Small intestine (tissue), 7 donors: ENCODE measurements at regions not wholly inside any gene's neighbourhood (a gene's known extent, or its start where the extent isn't known, plus 50 kb on each side); places are given as distances from the start of the nearest gene placed in this dataset.

Source experiments
- DNase-seq, 2 donors: peaks; one replicate each; pipeline versions ENCODE4 v3.0.0 to v3.0.0-alpha.2; 2013
- FAIRE-seq: peaks from 2 replicates; lab custom pipeline; 2012; peaks lifted over from hg19 to GRCh38; lab: Jason Lieb, UNC
- H3K27ac ChIP-seq, 3 donors: one replicate each; pipeline ENCODE4 v1.5.1; 2013; ENCODE audit warnings: low read length in 2 of 3, mild to moderate bottlenecking in 2 of 3, control low read depth in 1 of 3, inconsistent platforms in 1 of 3, low read depth in 1 of 3, moderate library complexity in 1 of 3
- H3K27me3 ChIP-seq, 3 donors: one replicate each; pipeline ENCODE4 v1.6.1; 2013; ENCODE audit warnings: low read length in 3 of 3, inconsistent platforms in 1 of 3; ENCODE audit not compliant: control insufficient read depth in 3 of 3, insufficient read depth in 3 of 3
- H3K36me3 ChIP-seq, 3 donors: one replicate each; pipeline ENCODE4 v1.6.1; 2013; ENCODE audit warnings: low read length in 3 of 3, inconsistent platforms in 1 of 3, low read depth in 1 of 3, mild to moderate bottlenecking in 1 of 3, moderate library complexity in 1 of 3; ENCODE audit not compliant: control insufficient read depth in 3 of 3, insufficient read depth in 2 of 3
- H3K4me1 ChIP-seq, 3 donors: one replicate each; pipeline ENCODE4 v1.6.1; 2013; ENCODE audit warnings: low read length in 2 of 3, inconsistent platforms in 1 of 3, low read depth in 1 of 3, mild to moderate bottlenecking in 1 of 3, moderate library complexity in 1 of 3; ENCODE audit not compliant: control insufficient read depth in 3 of 3, insufficient read depth in 2 of 3
- H3K4me3 ChIP-seq, 3 donors: one replicate each; pipeline ENCODE4 v1.5.1; 2013; ENCODE audit warnings: low read length in 3 of 3, control low read depth in 1 of 3, inconsistent platforms in 1 of 3, low read depth in 1 of 3, mild to moderate bottlenecking in 1 of 3, moderate library complexity in 1 of 3
- H3K9me3 ChIP-seq, 2 donors: one replicate each; pipeline ENCODE4 v1.6.1; 2013; ENCODE audit warnings: low read depth in 1 of 2, low read length in 1 of 2; ENCODE audit not compliant: control insufficient read depth in 2 of 2, insufficient read depth in 1 of 2
- WGBS, 3 donors: extraction: QIAGEN DNeasy Blood & Tissue Kit; methylation state at CpG; one replicate each; pipeline ENCODE4 v1.1.7; 2013; 5-methylcytosine and 5-hydroxymethylcytosine counted together
- donor health status: healthy with polysubstance abuse.
- donor health status: control.
- donor health status: control.
- donor health status: Bipolar disorder and iron deficiency.
- donor health status: healthy.

DNA sequence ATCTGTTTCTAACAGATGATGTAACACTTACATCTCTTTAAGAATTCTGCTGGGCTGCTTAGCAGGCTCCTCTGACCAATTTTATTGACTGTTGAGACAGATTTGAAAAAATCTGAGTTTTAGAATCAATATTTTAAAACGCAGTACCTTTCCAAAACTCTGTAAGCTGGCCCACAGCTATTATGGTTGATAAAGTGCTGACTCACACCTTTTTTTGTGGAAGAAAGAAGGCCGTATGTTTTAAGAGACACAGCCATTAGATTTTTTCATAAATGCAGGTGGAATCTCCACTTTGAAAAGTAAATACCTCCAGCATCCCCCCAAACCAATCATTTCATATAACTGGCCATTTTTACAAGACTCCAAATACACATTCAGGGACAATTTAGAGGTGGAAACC lies 82.2 kb downstream of the TBXT start:
- DNase-seq = no peak
- WGBS, 3 donors = 40 to 56% (median 41%) methylated on average over 2 of the region's 2 CpGs

DNA sequence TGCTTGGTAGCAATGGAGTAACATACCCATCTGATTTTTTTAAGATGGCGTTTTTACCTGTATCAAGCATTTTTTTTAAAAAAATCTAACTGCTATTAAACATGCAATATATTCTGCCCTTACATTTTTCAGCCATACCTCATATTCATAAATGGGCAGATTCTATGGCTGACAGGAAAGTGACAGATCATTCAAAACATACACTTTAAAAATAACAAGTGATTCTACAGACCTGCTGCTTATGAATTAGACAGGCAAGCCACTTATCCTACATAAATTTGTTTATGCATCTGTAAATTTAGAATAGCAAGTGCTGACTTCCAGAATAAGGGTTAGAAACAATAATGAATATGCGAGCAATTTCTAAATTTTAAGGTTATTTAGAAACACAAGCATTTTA lies 82.7 kb downstream of the TBXT start:
- WGBS, 3 donors = 69 to 77% (median 72%) methylated on average over 2 of the region's 2 CpGs
- Histone ChIP-seq H3K27ac (no peak overlapping the region), H3K4me1 (no peaks in the 10 kb centered on the region), H3K9me3 (no peaks in the 10 kb centered on the region), H3K4me3 (no peak overlapping the region), H3K36me3 (no peaks in the 10 kb centered on the region), H3K27me3 (peaks cover 0 to 3% (median 0%) of the 10 kb centered on the region in 3 donors)
- DNase-seq (no peak), FAIRE-seq (no peak)

More for the DNA sequence above, 82.2 kb downstream of the TBXT start:
- peaks cover 0 to 2% (median 0%) of the 10 kb centered on the region in 3 donors for H3K27me3 ChIP-seq
- H3K36me3 ChIP-seq = no peaks in the 10 kb centered on the region
- H3K4me1 ChIP-seq = no peaks in the 10 kb centered on the region
- FAIRE-seq = no peak
- no peak overlapping the region for H3K4me3 ChIP-seq
- no peaks in the 10 kb centered on the region for H3K9me3 ChIP-seq
- H3K27ac ChIP-seq = no peak overlapping the region

- H3K27ac ChIP-seq = no peak overlapping the region
- WGBS, 3 donors = 82 to 90% (median 83%) methylated on average over 6 of the region's 6 CpGs
- FAIRE-seq (no peak), DNase-seq (no peak)
- no peaks in the 10 kb centered on the region for H3K9me3 ChIP-seq
- no peaks in the 10 kb centered on the region for H3K4me1 ChIP-seq
- H3K4me3 ChIP-seq = no peak overlapping the region
- H3K36me3 ChIP-seq = no peaks in the 10 kb centered on the region
- peaks cover 0 to 2% (median 0%) of the 10 kb centered on the region in 3 donors for H3K27me3 ChIP-seq
Measured at GRCh38 chr6:166079841-166080240, 87.8 kb downstream of the TBXT start.

DNA sequence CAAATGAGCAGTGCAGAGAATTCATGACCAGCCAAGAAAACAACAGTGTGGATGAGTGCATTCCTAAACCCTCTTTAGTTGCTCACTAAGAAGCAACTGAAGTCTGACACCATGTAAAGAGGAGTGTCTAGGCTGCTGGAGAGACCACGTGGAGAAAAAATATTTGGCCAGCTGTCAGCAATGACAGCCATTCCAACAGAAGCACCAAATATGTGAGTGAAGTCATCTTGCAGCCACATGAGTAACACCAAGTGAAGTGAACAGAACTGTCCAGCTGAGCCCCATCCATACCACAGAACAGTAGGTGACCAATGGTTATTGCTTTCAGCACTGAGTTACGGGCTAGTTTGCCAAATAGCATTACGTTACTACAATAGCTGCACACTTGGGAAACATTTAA lies 89.4 kb downstream of the TBXT start:
- Histone ChIP-seq H3K9me3 (no peaks in the 10 kb centered on the region), H3K36me3 (no peaks in the 10 kb centered on the region), H3K4me3 (no peak overlapping the region), H3K27ac (no peak overlapping the region), H3K4me1 (no peaks in the 10 kb centered on the region), H3K27me3 (peaks cover 0 to 3% (median 2%) of the 10 kb centered on the region in 3 donors)
- 64 to 76% (median 69%) methylated on average over 3 of the region's 3 CpGs for WGBS, 3 donors
- DNase-seq (no peak), FAIRE-seq (no peak)

DNA sequence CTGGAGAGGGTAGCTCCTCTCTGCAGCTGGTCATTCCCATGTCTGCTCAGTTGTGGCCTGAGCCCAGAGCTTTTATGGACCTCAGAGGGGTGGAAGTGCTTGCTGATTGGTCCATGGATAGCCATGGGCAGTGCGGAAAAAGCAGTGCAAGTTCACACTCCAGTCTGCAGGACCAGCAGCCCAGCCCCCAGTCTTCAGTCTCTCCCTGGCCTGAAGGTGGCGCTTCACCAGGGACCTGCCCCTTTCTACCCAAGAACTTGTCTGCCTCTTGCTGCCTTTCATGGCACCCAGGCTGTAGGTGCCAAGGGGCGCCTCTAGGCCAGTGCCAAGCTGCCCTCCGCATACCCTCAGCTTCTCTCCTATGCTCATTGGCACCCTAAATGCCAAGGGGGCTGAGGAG lies 91.0 kb downstream of the TBXT start:
- Histone ChIP-seq H3K4me1 (no peaks in the 10 kb centered on the region), H3K9me3 (no peaks in the 10 kb centered on the region), H3K36me3 (no peaks in the 10 kb centered on the region), H3K4me3 (no peak overlapping the region), H3K27me3 (peaks cover 0 to 3% (median 2%) of the 10 kb centered on the region in 3 donors), H3K27ac (no peak overlapping the region)
- DNase-seq (no peak), FAIRE-seq (no peak)
- WGBS, 3 donors = 73 to 91% (median 80%) methylated on average over 4 of the region's 4 CpGs

DNA sequence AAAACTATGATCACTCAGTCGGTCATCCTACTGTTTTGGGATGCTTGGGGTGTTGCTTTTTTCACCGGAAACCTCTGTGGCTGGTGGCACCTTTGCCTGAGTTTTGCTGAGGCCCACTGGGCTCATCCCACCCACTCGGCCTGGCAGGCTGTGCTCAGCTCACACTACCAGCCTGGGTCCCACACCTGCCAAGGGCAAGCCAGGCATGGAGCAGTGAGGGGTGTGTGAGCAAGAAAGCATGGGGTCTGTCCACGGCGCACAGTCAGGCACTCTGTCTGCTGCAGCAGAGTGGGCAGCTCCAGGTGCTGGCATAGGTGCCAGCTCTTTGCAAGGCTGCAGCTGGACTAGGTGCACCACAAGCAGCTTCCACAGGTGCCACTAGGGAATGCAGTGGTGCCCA lies 91.7 kb downstream of the TBXT start:
- Histone ChIP-seq H3K36me3 (no peaks in the 10 kb centered on the region), H3K4me3 (no peak overlapping the region), H3K4me1 (no peaks in the 10 kb centered on the region), H3K27me3 (peaks cover 0 to 3% (median 2%) of the 10 kb centered on the region in 3 donors), H3K27ac (no peak overlapping the region), H3K9me3 (no peaks in the 10 kb centered on the region)
- WGBS, 3 donors = 87 to 95% (median 91%) methylated on average over 5 of the region's 5 CpGs
- FAIRE-seq (no peak), DNase-seq (no peak)

- no peak for FAIRE-seq
- no peak overlapping the region for H3K27ac ChIP-seq
- DNase-seq = no peak
- H3K36me3 ChIP-seq = no peaks in the 10 kb centered on the region
- no peaks in the 10 kb centered on the region for H3K4me1 ChIP-seq
- peaks cover 0 to 3% (median 2%) of the 10 kb centered on the region in 3 donors for H3K27me3 ChIP-seq
- H3K4me3 ChIP-seq = no peak overlapping the region
- H3K9me3 ChIP-seq = no peaks in the 10 kb centered on the region
- 74 to 94% (median 86%) methylated on average over 2 of the region's 2 CpGs for WGBS, 3 donors
Measured at GRCh38 chr6:166075186-166075585, 92.5 kb downstream of the TBXT start.

DNA sequence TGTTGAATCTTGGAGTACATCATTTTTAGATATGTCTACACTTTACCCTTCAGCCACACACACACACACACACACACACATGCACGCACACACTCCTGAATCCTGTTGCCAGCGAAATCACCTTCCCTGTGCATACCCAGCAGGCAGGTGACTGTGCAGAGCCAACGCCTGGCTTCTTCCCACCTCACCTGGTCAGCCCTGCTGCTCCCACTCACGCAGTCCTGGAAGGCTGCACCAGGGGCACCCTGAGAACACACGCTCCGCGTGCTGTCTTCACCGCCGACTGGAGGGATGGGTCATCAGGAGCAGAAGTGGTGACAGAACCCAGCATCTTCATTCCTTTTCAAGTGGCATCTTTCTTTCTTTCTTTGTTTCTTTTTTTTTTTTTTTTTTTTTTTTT lies 94.6 kb downstream of the TBXT start:
- H3K4me3 ChIP-seq = no peak overlapping the region
- DNase-seq (no peak), FAIRE-seq (no peak)
- no peaks in the 10 kb centered on the region for H3K4me1 ChIP-seq
- H3K9me3 ChIP-seq = no peaks in the 10 kb centered on the region
- no peak overlapping the region for H3K27ac ChIP-seq
- WGBS, 3 donors = 91 to 92% (median 92%) methylated on average over 9 of the region's 9 CpGs
- H3K36me3 ChIP-seq = no peaks in the 10 kb centered on the region
- H3K27me3 ChIP-seq = peaks cover 0 to 3% (median 0%) of the 10 kb centered on the region in 3 donors

DNA sequence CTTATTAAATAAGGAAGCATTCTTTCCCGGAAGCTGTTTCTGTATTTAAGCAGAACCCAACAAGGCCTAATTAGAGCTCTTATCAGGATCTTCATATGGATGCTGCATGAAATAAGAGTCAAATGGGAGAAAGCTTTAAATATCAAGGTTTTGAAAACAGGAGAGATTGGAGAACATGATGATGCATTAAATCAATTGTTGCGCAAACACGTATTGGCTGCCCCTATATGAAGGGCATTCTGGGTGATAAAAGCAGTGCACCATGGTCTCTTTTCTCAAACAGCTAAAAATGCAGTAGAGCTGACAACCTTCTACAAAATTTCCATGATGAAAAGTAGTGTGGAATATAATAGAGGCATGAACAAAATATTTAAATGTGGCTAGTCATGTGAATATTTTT lies 98.9 kb downstream of the TBXT start:
- WGBS, 3 donors = 75 to 82% (median 79%) methylated on average over 3 of the region's 3 CpGs

More for the DNA sequence above, 98.9 kb downstream of the TBXT start:
- DNase-seq (no peak), FAIRE-seq (no peak)
- Histone ChIP-seq H3K9me3 (peaks cover 0 to 3% of the 10 kb centered on the region in 2 donors), H3K4me1 (no peaks in the 10 kb centered on the region), H3K27me3 (no peaks in the 10 kb centered on the region), H3K4me3 (no peak overlapping the region), H3K27ac (no peak overlapping the region), H3K36me3 (no peaks in the 10 kb centered on the region)
